GM21447 (cell line): ENCODE measurements at regions not wholly inside any gene's neighbourhood (a gene's known extent, or its start where the extent isn't known, plus 50 kb on each side); places are given as distances from the start of the nearest gene placed in this dataset.
"Not testable (repeated sequence)": the region's sequence is repeated elsewhere in the genome, so short reads cannot be mapped to it uniquely, and the experiment has no call there.

ENCODE experiments used
- ATAC-seq: cut with Tn5 transposase; IDR thresholded peaks from one replicate; pipeline ENCODE4 v1.9.1; 2021; ENCODE audit not compliant: unreplicated experiment

GRCh38 chr9:124084087-124084486 is 72.5 kb downstream of the LHX2 start:
- ATAC-seq = no peak

GRCh38 chr9:124087226-124087625 is 75.7 kb downstream of the LHX2 start:
- ATAC-seq = no peak

GRCh38 chr9:124088476-124088837 is 76.9 kb downstream of the LHX2 start:
- ATAC-seq = no peak

- ATAC-seq = not testable (repeated sequence)
Observed at GRCh38 chr9:124089631-124090488, 78.3 kb downstream of the LHX2 start.

- ATAC-seq = no peak
Observed at GRCh38 chr9:124098141-124098905, 86.8 kb downstream of the LHX2 start.

- no peak for ATAC-seq
Observed at GRCh38 chr9:124099860-124100259, 88.3 kb downstream of the LHX2 start.

GRCh38 chr9:124101215-124101968 is 89.8 kb downstream of the LHX2 start:
- no peak for ATAC-seq

- no peak for ATAC-seq
Observed at GRCh38 chr9:124101969-124102345, 90.4 kb downstream of the LHX2 start.

- ATAC-seq = no peak
Observed at GRCh38 chr9:124102363-124102762, 90.8 kb downstream of the LHX2 start.

GRCh38 chr9:124105266-124105665 is 93.7 kb downstream of the LHX2 start:
- no peak for ATAC-seq

GRCh38 chr9:124108216-124108615 is 96.6 kb downstream of the LHX2 start:
- no peak for ATAC-seq

- no peak for ATAC-seq
Observed at GRCh38 chr9:124110307-124110915, 98.8 kb downstream of the LHX2 start.

- no peak for ATAC-seq
Observed at GRCh38 chr9:124116683-124117363, 105.3 kb downstream of the LHX2 start.

GRCh38 chr9:124118894-124119293 is 107.3 kb downstream of the LHX2 start:
- no peak for ATAC-seq

- no peak for ATAC-seq
Observed at GRCh38 chr9:124120272-124120671, 108.7 kb downstream of the LHX2 start.

GRCh38 chr9:124121725-124122124 is 110.2 kb downstream of the LHX2 start:
- ATAC-seq = no peak

- no peak for ATAC-seq
Observed at GRCh38 chr9:124122321-124122720, 110.8 kb downstream of the LHX2 start.

GRCh38 chr9:124122813-124123462 is 111.4 kb downstream of the LHX2 start:
- ATAC-seq = no peak

GRCh38 chr9:124123621-124124020 is 112.1 kb downstream of the LHX2 start:
- ATAC-seq = not testable (repeated sequence)
